ENCODE measurements at regions not wholly inside any gene's neighbourhood (a gene's known extent, or its start where the extent isn't known, plus 50 kb on each side); places are given as distances from the start of the nearest gene placed in this dataset.

- no peak overlapping the region for H3K4me2 ChIP-seq (ENCODE audit: insufficient read depth, insufficient read length, low read length)
- H2BK5ac ChIP-seq (ENCODE audit: insufficient read length, low read length): no peak overlapping the region
- no peak overlapping the region for H2AK5ac ChIP-seq (ENCODE audit: insufficient read length, low read length)
- no peak overlapping the region for H3K27ac Mint-ChIP-seq
- H3K36me3 Mint-ChIP-seq (ENCODE audit: insufficient read depth in 1 of 3, low read depth in 3 of 3): 0 out of 7 replicates have a peak, but pooled peaks cover 0 to 7% (median 0%) of the 10 kb centered on the region in 3 experiments
- no peak overlapping the region for H3K18ac ChIP-seq (ENCODE audit: insufficient read length, low read depth, low read length)
- H3K9me3 Mint-ChIP-seq: peaks cover 0 to 9% of the 10 kb centered on the region in 2 experiments
- no peak overlapping the region for H2AFZ ChIP-seq (ENCODE audit: low read length)
- H2BK15ac ChIP-seq (ENCODE audit: low read depth, low read length): no peak overlapping the region
- no peak overlapping the region for H4K91ac ChIP-seq (ENCODE audit: insufficient read length, low read depth, low read length)
- peaks cover 82% of the 10 kb centered on the region for H3K27me3 Mint-ChIP-seq (ENCODE audit: low read depth)
- H3K79me2 ChIP-seq (ENCODE audit: insufficient read depth, low read length): no peaks in the 10 kb centered on the region
- DNase-seq: no peak
- no peak overlapping the region for H3K9ac ChIP-seq (ENCODE audit: extremely low read depth, insufficient read length, low read length)
- H4K20me1 ChIP-seq (ENCODE audit: control insufficient read depth, insufficient read depth, insufficient read length): no peaks in the 10 kb centered on the region
- no peak for TF ChIP-seq CTCF (conservative IDR thresholded peaks at IDR 0.05)
- no peak overlapping the region for H2BK20ac ChIP-seq (ENCODE audit: low read depth, low read length, poor library complexity, severe bottlenecking)
- no CpG with 5 or more reads among the region's 21 CpGs for WGBS (ENCODE audit: extremely low coverage, insufficient read length, low lambda C conversion rate)
- H3K27ac ChIP-seq (ENCODE audit: insufficient read length, low read depth, low read length): no peak overlapping the region
- H4K8ac ChIP-seq (replicated peaks; ENCODE audit: insufficient read length, low read depth, low read length): no peak overlapping the region
- no peak overlapping the region for H3K56ac ChIP-seq (ENCODE audit: insufficient read length, low read depth, low read length)
- no peaks in the 10 kb centered on the region for H3K79me1 ChIP-seq (ENCODE audit: insufficient read depth, low read depth, low read length, poor library complexity, severe bottlenecking)
- no peaks in the 10 kb centered on the region for H3K4me1 ChIP-seq (ENCODE audit: insufficient read depth, low read length)
- H3K4ac ChIP-seq (ENCODE audit: low read depth, low read length): no peak overlapping the region
- H3K9me3 ChIP-seq (ENCODE audit: control insufficient read depth, low read depth, low read length): no peaks in the 10 kb centered on the region
- no peak overlapping the region for H2BK12ac ChIP-seq (ENCODE audit: insufficient read length, low read depth, low read length)
- H3K4me1 Mint-ChIP-seq: peaks cover 13 to 22% of the 10 kb centered on the region in 2 experiments
- no peak overlapping the region for H3K14ac ChIP-seq (ENCODE audit: insufficient read depth, low read length)
- H3K27me3 ChIP-seq (ENCODE audit: insufficient read depth, low read length): peaks cover 33% of the 10 kb centered on the region; the same call in 1 of the 2 replicates
- H4K5ac ChIP-seq (ENCODE audit: insufficient read length, low read depth, low read length): no peak overlapping the region
- H2BK120ac ChIP-seq (ENCODE audit: low read depth, low read length, poor library complexity, severe bottlenecking): no peak overlapping the region
- no peak overlapping the region for H3K23ac ChIP-seq (ENCODE audit: insufficient read length, low read depth, low read length)
- no peaks in the 10 kb centered on the region for H3K23me2 ChIP-seq (ENCODE audit: insufficient read length, low read depth, low read length, poor library complexity, severe bottlenecking)
- no peak overlapping the region for H3T11ph ChIP-seq (ENCODE audit: low read length)
- no peak overlapping the region for H3K4me3 Mint-ChIP-seq
Observed at GRCh38 chr3:193960487-193961274, 175.3 kb upstream of the HES1 start.

Measured in H9 (cell line).